PFSK-1 (cell line): ENCODE measurements at regions not wholly inside any gene's neighbourhood (a gene's known extent, or its start where the extent isn't known, plus 50 kb on each side); places are given as distances from the start of the nearest gene placed in this dataset.

Experiments used
- FOXP2 ChIP-seq: optimal IDR thresholded peaks from 2 replicates; pipeline ENCODE3; 2011; ENCODE audit warnings: borderline replicate concordance, control low read depth, inconsistent platforms; ENCODE audit not compliant: insufficient read depth; ENCODE audit errors: extremely low read length, extremely low read depth
- POLR2AphosphoS5 ChIP-seq: IDR thresholded peaks from 2 replicates; pipeline ENCODE4 v1.6.1; 2012; ENCODE audit warnings: low read depth, mild to moderate bottlenecking, control low read depth, low read length, moderate library complexity
- SIN3A ChIP-seq: IDR thresholded peaks from 2 replicates; pipeline ENCODE4 v1.6.1; 2012; ENCODE audit warnings: mild to moderate bottlenecking, low read length, moderate library complexity, borderline replicate concordance; ENCODE audit not compliant: insufficient read depth
- TAF1 ChIP-seq: IDR thresholded peaks from 2 replicates; pipeline ENCODE4 v1.6.1; 2012; ENCODE audit warnings: low read length, control low read depth, borderline replicate concordance; ENCODE audit not compliant: insufficient read depth
- TF ChIP-seq, protein P1 (sequence below), 2 experiments: IDR thresholded peaks; 2 replicates each; pipeline versions ENCODE4 v1.6.1 to v1.8.0; 2011 to 2012; ENCODE audit warnings: low read depth in 2 of 2, low read length in 2 of 2, control low read depth in 1 of 2, inconsistent platforms in 1 of 2, mild to moderate bottlenecking in 1 of 2, moderate library complexity in 1 of 2; ENCODE audit not compliant: insufficient read depth in 1 of 2

DNA sequence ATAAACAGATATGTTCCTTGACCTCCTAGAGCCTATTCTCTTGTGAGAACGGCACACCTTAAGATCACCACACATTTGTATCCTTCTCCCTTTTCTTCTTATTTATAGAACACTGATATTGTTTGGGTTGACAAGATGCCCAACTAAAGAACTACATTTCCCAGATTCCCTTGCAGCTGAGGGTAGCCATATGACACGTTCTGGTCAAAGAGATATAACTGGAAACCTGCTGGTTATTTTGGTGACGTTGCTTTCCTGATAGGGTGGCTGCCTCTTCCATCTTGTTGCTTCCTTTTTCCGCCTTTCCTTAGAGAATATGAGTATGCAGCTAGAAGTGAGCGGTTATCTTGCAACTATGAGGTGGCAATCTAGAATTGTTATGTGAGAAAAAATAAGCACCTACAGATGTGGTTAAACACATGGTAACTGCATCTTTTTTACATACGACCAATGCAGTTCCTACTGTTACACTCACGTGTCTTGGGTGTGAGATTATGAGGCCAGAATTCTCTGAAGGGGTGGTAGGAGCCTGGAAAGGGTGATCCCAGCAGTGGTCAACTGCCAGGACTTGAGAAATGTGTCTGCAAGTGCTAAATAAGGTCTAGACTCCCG lies 72.9 kb downstream of the SEC61B start:
- TF ChIP-seq POLR2AphosphoS5 = no peak
- no peak for TF ChIP-seq TAF1
- no peak for TF ChIP-seq SIN3A
- no peak for TF ChIP-seq FOXP2
- TF ChIP-seq, protein P1, sequence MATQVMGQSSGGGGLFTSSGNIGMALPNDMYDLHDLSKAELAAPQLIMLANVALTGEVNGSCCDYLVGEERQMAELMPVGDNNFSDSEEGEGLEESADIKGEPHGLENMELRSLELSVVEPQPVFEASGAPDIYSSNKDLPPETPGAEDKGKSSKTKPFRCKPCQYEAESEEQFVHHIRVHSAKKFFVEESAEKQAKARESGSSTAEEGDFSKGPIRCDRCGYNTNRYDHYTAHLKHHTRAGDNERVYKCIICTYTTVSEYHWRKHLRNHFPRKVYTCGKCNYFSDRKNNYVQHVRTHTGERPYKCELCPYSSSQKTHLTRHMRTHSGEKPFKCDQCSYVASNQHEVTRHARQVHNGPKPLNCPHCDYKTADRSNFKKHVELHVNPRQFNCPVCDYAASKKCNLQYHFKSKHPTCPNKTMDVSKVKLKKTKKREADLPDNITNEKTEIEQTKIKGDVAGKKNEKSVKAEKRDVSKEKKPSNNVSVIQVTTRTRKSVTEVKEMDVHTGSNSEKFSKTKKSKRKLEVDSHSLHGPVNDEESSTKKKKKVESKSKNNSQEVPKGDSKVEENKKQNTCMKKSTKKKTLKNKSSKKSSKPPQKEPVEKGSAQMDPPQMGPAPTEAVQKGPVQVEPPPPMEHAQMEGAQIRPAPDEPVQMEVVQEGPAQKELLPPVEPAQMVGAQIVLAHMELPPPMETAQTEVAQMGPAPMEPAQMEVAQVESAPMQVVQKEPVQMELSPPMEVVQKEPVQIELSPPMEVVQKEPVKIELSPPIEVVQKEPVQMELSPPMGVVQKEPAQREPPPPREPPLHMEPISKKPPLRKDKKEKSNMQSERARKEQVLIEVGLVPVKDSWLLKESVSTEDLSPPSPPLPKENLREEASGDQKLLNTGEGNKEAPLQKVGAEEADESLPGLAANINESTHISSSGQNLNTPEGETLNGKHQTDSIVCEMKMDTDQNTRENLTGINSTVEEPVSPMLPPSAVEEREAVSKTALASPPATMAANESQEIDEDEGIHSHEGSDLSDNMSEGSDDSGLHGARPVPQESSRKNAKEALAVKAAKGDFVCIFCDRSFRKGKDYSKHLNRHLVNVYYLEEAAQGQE (IDR thresholded peaks at IDR 0.05; ENCODE audit: insufficient read depth in 1 of 2, low read depth in 2 of 2, low read length in 2 of 2) = no peak

DNA sequence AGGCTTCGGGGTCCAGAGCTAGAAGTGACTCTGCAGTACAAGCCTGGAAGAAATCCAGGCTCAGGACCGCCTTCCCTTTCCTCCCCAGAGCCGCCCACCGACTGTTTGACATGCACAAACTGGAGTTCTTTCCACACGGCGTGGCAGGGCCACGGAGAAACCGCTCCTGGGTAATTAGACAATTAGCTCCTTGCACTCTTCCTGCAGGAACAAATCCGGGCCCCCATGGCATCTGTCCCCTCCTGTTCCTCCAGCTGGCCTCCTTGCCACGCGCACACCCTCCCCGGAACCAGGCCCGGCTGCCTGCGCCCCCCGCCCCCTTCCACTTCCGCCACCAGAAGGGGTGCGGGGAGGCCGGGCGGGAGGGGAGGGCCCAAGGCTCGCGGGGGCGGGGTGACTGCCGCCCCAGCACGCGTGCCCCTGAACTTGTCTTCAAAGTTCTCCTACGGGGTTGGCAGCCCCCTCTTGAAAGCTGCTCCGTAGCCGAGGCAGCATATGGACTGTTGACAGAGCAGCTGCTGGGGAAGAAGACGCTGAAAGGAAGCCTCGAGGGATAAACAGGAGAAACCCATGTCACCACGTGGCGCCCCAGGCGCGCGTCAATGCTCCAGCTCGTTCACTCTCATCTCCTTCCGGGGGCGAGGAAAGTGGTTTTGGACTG lies 74.3 kb downstream of the SEC61B start:
- no peak for TF ChIP-seq TAF1
- TF ChIP-seq, protein P1 (IDR thresholded peaks at IDR 0.05; ENCODE audit: insufficient read depth in 1 of 2, low read depth in 2 of 2, low read length in 2 of 2) = 0 out of 4 replicates have a peak, but pooled peaks have one; percentile 7 to 23
- no peak for TF ChIP-seq POLR2AphosphoS5
- TF ChIP-seq FOXP2 = peak; percentile 50
- TF ChIP-seq SIN3A = no peak

GRCh38 chr9:99298614-99299013 lies 76.5 kb downstream of the SEC61B start:
- TF ChIP-seq SIN3A = no peak
- TF ChIP-seq TAF1 = no peak
- TF ChIP-seq, protein P1 (IDR thresholded peaks at IDR 0.05; ENCODE audit: insufficient read depth in 1 of 2, low read depth in 2 of 2, low read length in 2 of 2) = no peak
- TF ChIP-seq FOXP2 = no peak
- no peak for TF ChIP-seq POLR2AphosphoS5

DNA sequence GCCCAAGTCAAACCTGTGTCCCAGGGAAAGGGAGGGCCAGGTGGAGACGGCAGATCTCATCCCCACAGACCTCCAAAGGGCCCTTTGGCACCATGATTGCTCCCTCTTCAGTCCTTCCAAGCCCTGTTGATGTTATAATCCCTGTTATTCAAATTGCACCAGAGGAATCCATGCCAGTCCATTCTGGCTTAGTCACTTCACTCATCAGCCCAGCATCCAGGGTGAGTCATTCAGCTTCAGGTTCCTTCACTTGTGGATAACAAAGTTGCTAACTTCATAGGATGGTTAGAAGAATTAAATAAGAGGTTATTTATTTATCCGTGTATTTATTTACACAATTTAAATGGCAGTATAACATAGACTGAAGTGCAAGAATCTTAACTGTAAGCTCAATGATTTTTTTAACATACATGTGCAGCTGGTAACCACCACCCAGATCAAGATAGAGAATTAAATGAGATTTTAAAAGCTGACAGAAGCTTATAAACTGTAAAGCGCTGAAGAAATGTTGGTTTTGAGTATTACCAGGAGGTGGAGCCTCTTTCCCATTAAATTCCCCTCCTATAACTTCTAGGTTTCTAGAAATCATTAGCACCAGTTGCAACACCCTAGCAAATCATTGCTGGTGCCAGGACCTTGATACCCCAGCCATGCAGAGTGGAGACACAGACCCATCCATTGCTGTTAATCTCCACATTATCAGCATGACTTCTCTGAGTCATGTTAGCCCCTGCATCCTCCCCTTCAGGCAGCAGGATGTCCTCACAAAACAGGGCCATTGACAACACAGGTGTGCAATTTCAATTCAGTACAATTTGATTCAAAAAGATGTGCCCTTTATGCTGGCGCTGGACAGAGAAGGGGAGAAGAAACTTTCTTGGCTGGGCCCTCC lies 77.4 kb downstream of the SEC61B start:
- TF ChIP-seq, protein P1 (IDR thresholded peaks at IDR 0.05; ENCODE audit: insufficient read depth in 1 of 2, low read depth in 2 of 2, low read length in 2 of 2) = no peak
- TF ChIP-seq POLR2AphosphoS5 = no peak
- TF ChIP-seq SIN3A = no peak
- TF ChIP-seq FOXP2 = no peak
- TF ChIP-seq TAF1 = no peak
